Stimulated activated CD8-positive, alpha-beta memory T cell treated with anti-CD3 and anti-CD28 coated beads, Interleukin-4, amount 100 ng/mL, for 48 hours (primary cell): ENCODE measurements at regions not wholly inside any gene's neighbourhood (a gene's known extent, or its start where the extent isn't known, plus 50 kb on each side); places are given as distances from the start of the nearest gene placed in this dataset.
"Not testable (repeated sequence)": the region's sequence is repeated elsewhere in the genome, so short reads cannot be mapped to it uniquely, and the experiment has no call there.

Experiments
- DNase-seq: peaks from one replicate; pipeline ENCODE4 v3.0.0-alpha.2; 2020

GRCh38 chr1:209158851-209159250 lies 424.7 kb upstream of the CAMK1G start:
- DNase-seq: no peak

- DNase-seq: no peak
Observed at GRCh38 chr1:209160230-209160629, 423.3 kb upstream of the CAMK1G start.

- DNase-seq: no peak
Observed at GRCh38 chr1:209162651-209163050, 420.9 kb upstream of the CAMK1G start.

- no peak for DNase-seq
Observed at GRCh38 chr1:209168204-209168603, 415.3 kb upstream of the CAMK1G start.

- DNase-seq: no peak
Observed at GRCh38 chr1:209171151-209171550, 412.4 kb upstream of the CAMK1G start.

- DNase-seq: no peak
Observed at GRCh38 chr1:209172286-209172685, 411.2 kb upstream of the CAMK1G start.

GRCh38 chr1:209172792-209173542 lies 410.5 kb upstream of the CAMK1G start:
- DNase-seq: not testable (repeated sequence)

GRCh38 chr1:209173796-209174195 lies 409.7 kb upstream of the CAMK1G start:
- DNase-seq: not testable (repeated sequence)

- DNase-seq: no peak
Observed at GRCh38 chr1:209176866-209177430, 406.6 kb upstream of the CAMK1G start.

GRCh38 chr1:209183195-209183594 lies 400.3 kb upstream of the CAMK1G start:
- no peak for DNase-seq

- DNase-seq: no peak
Observed at GRCh38 chr1:209187589-209187988, 395.9 kb upstream of the CAMK1G start.

GRCh38 chr1:209190591-209191261 lies 392.8 kb upstream of the CAMK1G start:
- DNase-seq: peak; percentile 46

- no peak for DNase-seq
Observed at GRCh38 chr1:209191262-209191634, 392.3 kb upstream of the CAMK1G start.

- DNase-seq: no peak
Observed at GRCh38 chr1:209196140-209196539, 387.4 kb upstream of the CAMK1G start.

GRCh38 chr1:209198961-209199750 lies 384.4 kb upstream of the CAMK1G start:
- no peak for DNase-seq

GRCh38 chr1:209199822-209200221 lies 383.7 kb upstream of the CAMK1G start:
- DNase-seq: no peak

- DNase-seq: not testable (repeated sequence)
Observed at GRCh38 chr1:209202321-209202720, 381.2 kb upstream of the CAMK1G start.

- DNase-seq: no peak
Observed at GRCh38 chr1:209202830-209203532, 380.5 kb upstream of the CAMK1G start.

- DNase-seq: no peak
Observed at GRCh38 chr1:209203533-209203895, 380.0 kb upstream of the CAMK1G start.

- DNase-seq: no peak
Observed at GRCh38 chr1:209205039-209205438, 378.5 kb upstream of the CAMK1G start.

- DNase-seq: no peak
Observed at GRCh38 chr1:209207126-209207700, 376.3 kb upstream of the CAMK1G start.

GRCh38 chr1:209207701-209208286 lies 375.7 kb upstream of the CAMK1G start:
- peak; percentile 54 for DNase-seq
